ENCODE measurements at regions not wholly inside any gene's neighbourhood (a gene's known extent, or its start where the extent isn't known, plus 50 kb on each side); places are given as distances from the start of the nearest gene placed in this dataset.

DNA sequence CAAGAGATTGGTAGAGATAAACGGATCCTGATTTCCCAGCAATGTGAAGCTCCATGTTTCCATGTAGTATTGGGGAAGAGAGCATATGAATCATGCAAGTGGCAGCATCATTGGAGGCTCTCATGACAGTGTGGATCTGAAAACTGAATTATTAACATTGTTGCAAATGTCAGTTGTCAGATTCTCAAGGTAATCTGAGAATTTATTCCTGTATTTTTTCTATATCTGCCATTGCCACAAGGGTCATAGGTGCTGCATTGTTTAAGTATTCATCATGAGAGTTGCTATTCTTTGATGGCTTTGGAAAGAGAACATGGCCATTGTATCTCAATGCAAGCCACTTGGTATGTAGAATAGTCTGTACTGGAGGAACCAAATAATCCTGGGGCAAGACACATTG, 1217.0 kb upstream of the ZEB2 start:
- Histone ChIP-seq H3K4me1 (no peaks in the 10 kb centered on the region), H3K36me3 (no peaks in the 10 kb centered on the region), H3K27me3 (no peaks in the 10 kb centered on the region), H3K9me3 (no peaks in the 10 kb centered on the region), H3K27ac (no peak overlapping the region), H3K4me3 (no peak overlapping the region)
- TF ChIP-seq EP300 (IDR thresholded peaks at IDR 0.05), result no peak
- no peak for TF ChIP-seq POLR2A (IDR thresholded peaks at IDR 0.05)
- no peak for TF ChIP-seq POLR2AphosphoS5 (IDR thresholded peaks at IDR 0.05)
- TF ChIP-seq, protein P1, sequence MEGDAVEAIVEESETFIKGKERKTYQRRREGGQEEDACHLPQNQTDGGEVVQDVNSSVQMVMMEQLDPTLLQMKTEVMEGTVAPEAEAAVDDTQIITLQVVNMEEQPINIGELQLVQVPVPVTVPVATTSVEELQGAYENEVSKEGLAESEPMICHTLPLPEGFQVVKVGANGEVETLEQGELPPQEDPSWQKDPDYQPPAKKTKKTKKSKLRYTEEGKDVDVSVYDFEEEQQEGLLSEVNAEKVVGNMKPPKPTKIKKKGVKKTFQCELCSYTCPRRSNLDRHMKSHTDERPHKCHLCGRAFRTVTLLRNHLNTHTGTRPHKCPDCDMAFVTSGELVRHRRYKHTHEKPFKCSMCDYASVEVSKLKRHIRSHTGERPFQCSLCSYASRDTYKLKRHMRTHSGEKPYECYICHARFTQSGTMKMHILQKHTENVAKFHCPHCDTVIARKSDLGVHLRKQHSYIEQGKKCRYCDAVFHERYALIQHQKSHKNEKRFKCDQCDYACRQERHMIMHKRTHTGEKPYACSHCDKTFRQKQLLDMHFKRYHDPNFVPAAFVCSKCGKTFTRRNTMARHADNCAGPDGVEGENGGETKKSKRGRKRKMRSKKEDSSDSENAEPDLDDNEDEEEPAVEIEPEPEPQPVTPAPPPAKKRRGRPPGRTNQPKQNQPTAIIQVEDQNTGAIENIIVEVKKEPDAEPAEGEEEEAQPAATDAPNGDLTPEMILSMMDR (IDR thresholded peaks at IDR 0.05), result no peak
- 88% methylated on average over 1 of the region's 1 CpG for WGBS
- DNase-seq (ENCODE audit: low spot score in 2 of 2), result no peak

DNA sequence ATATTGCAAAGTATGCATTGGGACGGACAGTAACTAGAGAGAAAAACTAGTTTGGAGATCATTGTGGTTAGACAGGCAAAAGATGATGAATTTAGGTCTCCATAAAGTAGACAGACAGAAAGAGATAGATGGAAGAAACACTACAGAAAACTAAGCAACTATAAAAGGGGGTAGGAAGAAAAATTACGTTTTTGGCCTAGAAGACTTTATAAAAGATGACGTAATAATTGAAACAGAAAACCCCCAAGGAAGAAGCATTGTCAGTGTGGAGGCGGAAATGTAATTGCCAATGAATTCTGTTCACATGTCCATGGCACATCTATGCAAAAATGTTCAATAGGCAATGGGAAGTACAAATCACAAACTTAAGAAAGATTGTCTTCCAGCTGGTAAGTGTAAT, 1211.5 kb upstream of the ZEB2 start:
- no peak for DNase-seq (ENCODE audit: low spot score in 2 of 2)
- TF ChIP-seq POLR2A (IDR thresholded peaks at IDR 0.05), result no peak
- no peak for TF ChIP-seq EP300 (IDR thresholded peaks at IDR 0.05)
- TF ChIP-seq POLR2AphosphoS5 (IDR thresholded peaks at IDR 0.05), result no peak
- TF ChIP-seq, protein P1 (IDR thresholded peaks at IDR 0.05), result no peak
- no peaks in the 10 kb centered on the region for H3K4me1 ChIP-seq
- no peaks in the 10 kb centered on the region for H3K9me3 ChIP-seq
- no peaks in the 10 kb centered on the region for H3K27me3 ChIP-seq
- WGBS, result 85% methylated on average over 4 of the region's 4 CpGs
- H3K27ac ChIP-seq, result no peak overlapping the region
- no peak overlapping the region for H3K4me3 ChIP-seq
- no peaks in the 10 kb centered on the region for H3K36me3 ChIP-seq

GRCh38 chr2:145729993-145730770, 1210.3 kb upstream of the ZEB2 start:
- DNase-seq (ENCODE audit: low spot score in 2 of 2), result no peak
- H3K4me1 ChIP-seq, result no peaks in the 10 kb centered on the region
- no peaks in the 10 kb centered on the region for H3K9me3 ChIP-seq
- H3K27ac ChIP-seq, result no peak overlapping the region
- H3K27me3 ChIP-seq, result no peaks in the 10 kb centered on the region
- no peak for TF ChIP-seq EP300 (IDR thresholded peaks at IDR 0.05)
- TF ChIP-seq POLR2A (IDR thresholded peaks at IDR 0.05), result no peak
- TF ChIP-seq, protein P1 (IDR thresholded peaks at IDR 0.05), result no peak
- no peak for TF ChIP-seq POLR2AphosphoS5 (IDR thresholded peaks at IDR 0.05)
- H3K4me3 ChIP-seq, result no peak overlapping the region
- WGBS, result 91% methylated on average over 5 of the region's 5 CpGs
- no peaks in the 10 kb centered on the region for H3K36me3 ChIP-seq

- Histone ChIP-seq H3K4me1 (no peaks in the 10 kb centered on the region), H3K27me3 (no peaks in the 10 kb centered on the region), H3K36me3 (no peaks in the 10 kb centered on the region), H3K9me3 (no peaks in the 10 kb centered on the region), H3K4me3 (no peak overlapping the region), H3K27ac (no peak overlapping the region)
- no peak for DNase-seq (ENCODE audit: low spot score in 2 of 2)
- no peak for TF ChIP-seq EP300 (IDR thresholded peaks at IDR 0.05)
- TF ChIP-seq POLR2A (IDR thresholded peaks at IDR 0.05), result no peak
- TF ChIP-seq POLR2AphosphoS5 (IDR thresholded peaks at IDR 0.05), result no peak
- TF ChIP-seq, protein P1 (IDR thresholded peaks at IDR 0.05), result no peak
- WGBS, result 90% methylated on average over 5 of the region's 5 CpGs
These were observed 1209.6 kb upstream of the ZEB2 start for GRCh38 chr2:145729481-145729880.

- WGBS, result 33% methylated on average over 1 of the region's 1 CpG
- Histone ChIP-seq H3K4me3 (no peak overlapping the region), H3K27me3 (no peaks in the 10 kb centered on the region), H3K36me3 (no peaks in the 10 kb centered on the region), H3K4me1 (no peaks in the 10 kb centered on the region), H3K27ac (no peak overlapping the region), H3K9me3 (no peaks in the 10 kb centered on the region)
- DNase-seq (ENCODE audit: low spot score in 2 of 2), result no peak
- TF ChIP-seq EP300 (IDR thresholded peaks at IDR 0.05), result no peak
These were observed 1208.6 kb upstream of the ZEB2 start for GRCh38 chr2:145728511-145728910.

Measured in suprapubic skin (tissue), 4 donors.